Mesenchymal stem cell (in vitro differentiated cells and primary cell): ENCODE measurements at regions not wholly inside any gene's neighbourhood (a gene's known extent, or its start where the extent isn't known, plus 50 kb on each side); places are given as distances from the start of the nearest gene placed in this dataset.

Experiments used
- DNase-seq: peaks from one replicate; pipeline ENCODE4 v3.0.0-alpha.2; 2013
- H2AFZ ChIP-seq: one replicate; pipeline ENCODE4 v1.6.1; 2013; ENCODE audit warnings: low read depth, mild to moderate bottlenecking, control low read depth, inconsistent platforms, low read length, moderate library complexity
- H2AK5ac ChIP-seq: 2 replicates; pipeline ENCODE4 v1.6.1; 2013; ENCODE audit warnings: low read length, moderate library complexity, mild to moderate bottlenecking, inconsistent platforms; ENCODE audit not compliant: severe bottlenecking
- H2BK120ac ChIP-seq: one replicate; pipeline ENCODE4 v1.6.1; 2013; ENCODE audit warnings: low read depth, mild to moderate bottlenecking, inconsistent platforms, low read length, moderate library complexity
- H2BK12ac ChIP-seq, 2 experiments: one replicate each; pipeline ENCODE4 v1.6.1; 2013; ENCODE audit warnings: inconsistent platforms in 2 of 2, low read length in 2 of 2, mild to moderate bottlenecking in 2 of 2, moderate library complexity in 2 of 2, control low read depth in 1 of 2
- H2BK15ac ChIP-seq: one replicate; pipeline ENCODE4 v1.6.1; 2013; ENCODE audit warnings: mild to moderate bottlenecking, low read depth, inconsistent platforms; ENCODE audit not compliant: poor library complexity, severe bottlenecking
- H2BK5ac ChIP-seq: 2 replicates; pipeline ENCODE4 v1.6.1; 2013; ENCODE audit warnings: low read depth, mild to moderate bottlenecking, low read length, control low read depth, inconsistent platforms; ENCODE audit not compliant: poor library complexity, severe bottlenecking
- H3K14ac ChIP-seq, 2 experiments: one replicate each; pipeline ENCODE4 v1.6.1; 2013; ENCODE audit warnings: inconsistent platforms in 2 of 2, low read length in 2 of 2, control low read depth in 1 of 2, mild to moderate bottlenecking in 1 of 2, moderate library complexity in 1 of 2
- H3K18ac ChIP-seq, 2 experiments: one replicate each; pipeline ENCODE4 v1.6.1; 2013; ENCODE audit warnings: inconsistent platforms in 2 of 2, low read length in 2 of 2, control low read depth in 1 of 2, low read depth in 1 of 2, mild to moderate bottlenecking in 1 of 2
- H3K23ac ChIP-seq, 2 experiments: one replicate each; pipeline ENCODE4 v1.6.1; 2013; ENCODE audit warnings: inconsistent platforms in 2 of 2, low read length in 2 of 2, mild to moderate bottlenecking in 2 of 2, moderate library complexity in 2 of 2, control low read depth in 1 of 2
- H3K27ac ChIP-seq: 2 replicates; pipeline ENCODE4 v1.5.1; 2013; ENCODE audit warnings: mild to moderate bottlenecking, moderate library complexity, low read length, control low read depth, inconsistent platforms; ENCODE audit not compliant: poor library complexity, severe bottlenecking
- H3K27me3 ChIP-seq, 2 experiments: 2 replicates each; pipeline versions ENCODE4 v1.6.1 to v1.7.0; 2013; ENCODE audit warnings: low read length in 2 of 2, mild to moderate bottlenecking in 2 of 2, moderate library complexity in 2 of 2, control low read depth in 1 of 2, inconsistent platforms in 1 of 2; ENCODE audit not compliant: control insufficient read depth in 1 of 2, insufficient read depth in 1 of 2
- H3K36me3 ChIP-seq, 2 experiments: 2 replicates each; pipeline versions ENCODE4 v1.6.1 to v1.7.0; 2013; ENCODE audit warnings: low read length in 2 of 2, control low read depth in 1 of 2, inconsistent platforms in 1 of 2, low read depth in 1 of 2, mild to moderate bottlenecking in 1 of 2; ENCODE audit not compliant: insufficient read depth in 2 of 2, control insufficient read depth in 1 of 2
- H3K4ac ChIP-seq, 2 experiments: one replicate each; pipeline ENCODE4 v1.6.1; 2013; ENCODE audit warnings: inconsistent platforms in 2 of 2, low read length in 2 of 2, mild to moderate bottlenecking in 2 of 2, moderate library complexity in 2 of 2, control low read depth in 1 of 2, low read depth in 1 of 2
- H3K4me1 ChIP-seq: 2 replicates; pipeline ENCODE4 v1.6.1; 2013; ENCODE audit warnings: low read depth, low read length, control low read depth; ENCODE audit not compliant: control insufficient read depth, insufficient read depth
- H3K4me2 ChIP-seq: 2 replicates; pipeline ENCODE4 v1.6.1; 2013; ENCODE audit warnings: low read length, mild to moderate bottlenecking, inconsistent platforms; ENCODE audit not compliant: poor library complexity, severe bottlenecking
- H3K4me3 ChIP-seq, 2 experiments: 2 replicates each; pipeline versions ENCODE4 v1.5.1 to v1.7.0; 2013; ENCODE audit warnings: low read length in 2 of 2, mild to moderate bottlenecking in 2 of 2, control low read depth in 1 of 2, low read depth in 1 of 2; ENCODE audit not compliant: insufficient read depth in 1 of 2
- H3K79me1 ChIP-seq: replicated peaks from 2 replicates; pipeline ENCODE4 v1.6.1; 2013; ENCODE audit warnings: mild to moderate bottlenecking, control low read depth, low read length, inconsistent platforms; ENCODE audit not compliant: poor library complexity, severe bottlenecking
- H3K9ac ChIP-seq: 2 replicates; pipeline ENCODE4 v1.7.0; 2013; ENCODE audit warnings: mild to moderate bottlenecking, low read length, moderate library complexity
- H3K9me3 ChIP-seq: 2 replicates; pipeline ENCODE4 v1.7.0; 2013; ENCODE audit warnings: mild to moderate bottlenecking, low read length; ENCODE audit not compliant: control insufficient read depth
- H4K8ac ChIP-seq: one replicate; pipeline ENCODE4 v1.6.1; 2013; ENCODE audit warnings: inconsistent platforms, mild to moderate bottlenecking, low read length, moderate library complexity
- H4K91ac ChIP-seq: one replicate; pipeline ENCODE4 v1.6.1; 2013; ENCODE audit warnings: mild to moderate bottlenecking, low read length, inconsistent platforms
- WGBS: methylation state at CpG from one replicate; pipeline ENCODE4 v1.1.7; 2013; ENCODE audit warnings: mixed read lengths; 5-methylcytosine and 5-hydroxymethylcytosine counted together

DNA sequence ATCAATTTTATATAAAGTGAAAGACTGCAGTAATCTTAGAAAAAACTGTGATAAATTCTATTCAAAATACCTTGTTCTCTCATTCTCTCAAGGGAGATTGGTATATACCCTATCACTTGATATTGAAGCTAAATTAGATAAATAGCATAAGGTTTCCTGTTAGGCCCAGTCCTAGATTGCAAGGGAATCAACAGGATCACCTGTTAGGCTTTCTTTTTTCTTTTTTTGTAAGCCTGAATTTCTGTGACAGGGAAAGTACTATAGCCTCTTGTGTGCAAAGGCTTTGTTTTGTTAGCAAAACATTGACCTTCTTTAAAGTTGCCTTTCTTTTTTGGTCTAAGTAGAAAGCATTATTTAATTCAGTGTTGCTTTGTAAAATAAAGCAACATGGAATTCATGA lies 100.0 kb downstream of the HAUS1 start:
- Histone ChIP-seq H4K91ac (no peak overlapping the region), H2BK12ac (no peak overlapping the region), H3K18ac (no peak overlapping the region), H3K27ac (no peak overlapping the region), H3K27me3 (no peaks in the 10 kb centered on the region), H3K4me1 (peaks cover 5% of the 10 kb centered on the region), H2BK15ac (no peak overlapping the region), H4K8ac (no peak overlapping the region), H3K4ac (no peak overlapping the region), H2AK5ac (no peak overlapping the region), H3K4me2 (no peak overlapping the region), H2AFZ (no peak overlapping the region), H3K9me3 (no peaks in the 10 kb centered on the region), H3K79me1 (peaks cover 5% of the 10 kb centered on the region), H2BK5ac (no peak overlapping the region), H3K4me3 (no peak overlapping the region), H2BK120ac (no peak overlapping the region), H3K9ac (no peak overlapping the region), H3K14ac (no peak overlapping the region), H3K36me3 (no peaks in the 10 kb centered on the region), H3K23ac (no peak overlapping the region)
- DNase-seq = no peak

DNA sequence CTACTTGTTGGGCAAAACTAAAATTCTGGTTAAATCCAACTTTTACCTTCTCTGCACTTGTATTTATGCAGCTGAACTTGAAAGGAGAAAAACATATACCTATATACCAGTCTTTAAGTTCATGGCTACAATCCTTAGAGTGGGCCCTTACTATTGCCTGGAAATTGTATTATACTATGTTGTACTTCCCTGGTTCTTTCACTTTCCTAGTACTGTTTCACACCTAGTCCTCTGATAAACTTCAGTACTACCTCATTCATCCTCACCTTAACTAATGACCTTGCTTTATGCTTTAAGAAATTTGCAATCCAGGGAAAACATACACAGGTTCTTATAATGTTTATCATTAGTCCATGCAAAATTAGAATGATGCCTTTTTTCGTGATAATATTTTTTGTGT lies 103.8 kb downstream of the HAUS1 start:
- Histone ChIP-seq H3K4ac (no peak overlapping the region), H3K27ac (no peak overlapping the region), H3K4me2 (no peak overlapping the region), H2BK5ac (no peak overlapping the region), H3K4me3 (no peak overlapping the region), H3K4me1 (peaks cover 5% of the 10 kb centered on the region), H3K79me1 (peaks cover 4% of the 10 kb centered on the region), H4K8ac (no peak overlapping the region), H4K91ac (no peak overlapping the region), H2BK12ac (no peak overlapping the region), H2AK5ac (no peak overlapping the region), H3K36me3 (peaks cover 0 to 5% of the 10 kb centered on the region in 2 experiments), H3K9ac (no peak overlapping the region), H3K9me3 (no peaks in the 10 kb centered on the region), H2BK15ac (no peak overlapping the region), H3K23ac (no peak overlapping the region), H3K27me3 (no peaks in the 10 kb centered on the region), H2AFZ (no peak overlapping the region), H3K14ac (no peak overlapping the region), H3K18ac (no peak overlapping the region), H2BK120ac (no peak overlapping the region)
- no peak for DNase-seq
- WGBS = 31% methylated on average over 1 of the region's 1 CpG

DNA sequence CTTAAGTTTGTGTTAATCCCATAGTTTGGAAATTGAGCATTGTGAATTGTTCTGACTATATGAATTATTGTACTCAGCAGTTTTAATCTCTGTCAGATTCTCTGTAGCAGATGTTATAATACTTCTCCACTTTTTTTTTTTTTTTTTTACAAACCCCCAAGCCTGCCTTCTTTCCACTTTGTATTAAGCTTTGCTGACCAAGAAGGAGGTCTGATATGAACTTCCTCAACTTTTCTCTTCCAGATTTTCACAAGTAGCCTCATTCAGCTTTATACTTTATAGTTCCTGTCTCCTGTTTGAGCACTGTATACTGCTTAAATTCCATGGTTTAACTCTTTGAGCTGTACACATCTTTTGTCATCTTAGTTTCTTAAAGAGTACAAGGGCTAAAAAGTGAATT lies 105.0 kb downstream of the HAUS1 start:
- no peak overlapping the region for H3K27ac ChIP-seq
- no peak overlapping the region for H3K14ac ChIP-seq
- H3K79me1 ChIP-seq = peaks cover 3% of the 10 kb centered on the region
- H3K4me1 ChIP-seq = peaks cover 6% of the 10 kb centered on the region
- no peak overlapping the region for H3K4me3 ChIP-seq
- H3K23ac ChIP-seq = no peak overlapping the region
- H2BK5ac ChIP-seq = no peak overlapping the region
- no peak overlapping the region for H2AK5ac ChIP-seq
- H4K91ac ChIP-seq = no peak overlapping the region
- H3K4me2 ChIP-seq = no peak overlapping the region
- H2AFZ ChIP-seq = no peak overlapping the region
- H2BK15ac ChIP-seq = no peak overlapping the region
- no peak overlapping the region for H2BK12ac ChIP-seq
- H2BK120ac ChIP-seq = no peak overlapping the region
- H3K27me3 ChIP-seq = no peaks in the 10 kb centered on the region
- no peak overlapping the region for H4K8ac ChIP-seq
- H3K9me3 ChIP-seq = no peaks in the 10 kb centered on the region
- H3K9ac ChIP-seq = no peak overlapping the region
- H3K36me3 ChIP-seq = peaks cover 0 to 5% of the 10 kb centered on the region in 2 experiments
- no peak overlapping the region for H3K18ac ChIP-seq
- H3K4ac ChIP-seq = no peak overlapping the region
- DNase-seq = no peak

DNA sequence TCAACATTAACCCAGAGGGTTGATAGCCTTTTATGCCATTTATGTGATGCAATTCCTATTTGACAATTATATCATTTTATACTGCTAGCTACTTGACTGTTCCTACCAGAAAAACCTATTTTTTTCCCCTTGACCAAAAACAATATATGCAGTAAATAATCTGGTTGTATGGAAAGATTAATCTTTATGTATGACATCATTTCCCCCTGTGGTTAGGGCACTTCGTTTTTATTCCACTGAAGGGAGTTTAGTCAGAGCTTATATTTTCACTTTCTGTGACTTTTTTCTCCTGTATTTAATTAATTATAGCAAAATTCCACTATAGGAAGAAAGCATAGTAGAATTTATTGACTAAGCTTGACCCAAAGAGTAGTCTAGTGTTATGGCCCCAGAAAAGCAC lies 107.6 kb downstream of the HAUS1 start:
- no peak overlapping the region for H2BK15ac ChIP-seq
- H3K4me2 ChIP-seq = no peak overlapping the region
- no peak overlapping the region for H3K23ac ChIP-seq
- H3K18ac ChIP-seq = no peak overlapping the region
- H3K4me1 ChIP-seq = peaks cover 3% of the 10 kb centered on the region
- H3K4ac ChIP-seq = no peak overlapping the region
- H3K14ac ChIP-seq = no peak overlapping the region
- no peak overlapping the region for H4K8ac ChIP-seq
- no peak overlapping the region for H3K27ac ChIP-seq
- no peaks in the 10 kb centered on the region for H3K9me3 ChIP-seq
- no peak overlapping the region for H2BK5ac ChIP-seq
- no peak overlapping the region for H2AK5ac ChIP-seq
- no peak overlapping the region for H4K91ac ChIP-seq
- peaks cover 5% of the 10 kb centered on the region for H3K79me1 ChIP-seq
- DNase-seq = peak; percentile 61
- no peaks in the 10 kb centered on the region for H3K27me3 ChIP-seq
- no peak overlapping the region for H3K9ac ChIP-seq
- no peak overlapping the region for H2BK120ac ChIP-seq
- no peak overlapping the region for H2BK12ac ChIP-seq
- no peak overlapping the region for H3K4me3 ChIP-seq
- no CpG with 5 or more reads among the region's 1 CpG for WGBS
- peaks cover 6 to 17% of the 10 kb centered on the region in 2 experiments for H3K36me3 ChIP-seq
- no peak overlapping the region for H2AFZ ChIP-seq
